Stimulated activated CD4-positive, alpha-beta T cell treated with anti-CD3 and anti-CD28 coated beads, Interleukin-2, amount 100 ng/mL, for 4 hours (primary cell): ENCODE measurements at regions not wholly inside any gene's neighbourhood (a gene's known extent, or its start where the extent isn't known, plus 50 kb on each side); places are given as distances from the start of the nearest gene placed in this dataset.
"Not testable (repeated sequence)": the region's sequence is repeated elsewhere in the genome, so short reads cannot be mapped to it uniquely, and the experiment has no call there.

Experiments used
- DNase-seq: peaks from one replicate; pipeline ENCODE4 v3.0.0-alpha.2; 2020; ENCODE audit warnings: low read depth

- not testable (repeated sequence) for DNase-seq
Observed at GRCh38 chr1:83472066-83472465, 526.9 kb downstream of the TTLL7 start.

GRCh38 chr1:83471272-83471671 is 527.7 kb downstream of the TTLL7 start:
- DNase-seq = not testable (repeated sequence)

GRCh38 chr1:83468336-83468735 is 530.6 kb downstream of the TTLL7 start:
- not testable (repeated sequence) for DNase-seq

GRCh38 chr1:83457735-83458248 is 541.1 kb downstream of the TTLL7 start:
- not testable (repeated sequence) for DNase-seq

GRCh38 chr1:83457281-83457680 is 541.7 kb downstream of the TTLL7 start:
- DNase-seq = not testable (repeated sequence)

GRCh38 chr1:83455753-83456152 is 543.2 kb downstream of the TTLL7 start:
- not testable (repeated sequence) for DNase-seq

GRCh38 chr1:83445873-83446272 is 553.1 kb downstream of the TTLL7 start:
- DNase-seq = not testable (repeated sequence)

- DNase-seq = not testable (repeated sequence)
Observed at GRCh38 chr1:83442412-83442811, 556.5 kb downstream of the TTLL7 start.

- DNase-seq = not testable (repeated sequence)
Observed at GRCh38 chr1:83440586-83440985, 558.3 kb downstream of the TTLL7 start.

- DNase-seq = not testable (repeated sequence)
Observed at GRCh38 chr1:83440021-83440420, 558.9 kb downstream of the TTLL7 start.

GRCh38 chr1:83438316-83438715 is 560.6 kb downstream of the TTLL7 start:
- DNase-seq = not testable (repeated sequence)

GRCh38 chr1:83435336-83435735 is 563.6 kb downstream of the TTLL7 start:
- not testable (repeated sequence) for DNase-seq

GRCh38 chr1:83427566-83427965 is 571.4 kb downstream of the TTLL7 start:
- not testable (repeated sequence) for DNase-seq

GRCh38 chr1:83423382-83423781 is 575.5 kb downstream of the TTLL7 start:
- DNase-seq = not testable (repeated sequence)

GRCh38 chr1:83418558-83418957 is 580.4 kb downstream of the TTLL7 start:
- DNase-seq = no peak

- DNase-seq = not testable (repeated sequence)
Observed at GRCh38 chr1:83413839-83414107, 585.2 kb downstream of the TTLL7 start.

GRCh38 chr1:83410746-83411413 is 588.1 kb downstream of the TTLL7 start:
- DNase-seq = not testable (repeated sequence)

GRCh38 chr1:83406693-83407371 is 592.1 kb downstream of the TTLL7 start:
- not testable (repeated sequence) for DNase-seq

- DNase-seq = not testable (repeated sequence)
Observed at GRCh38 chr1:83405789-83406188, 593.1 kb downstream of the TTLL7 start.

GRCh38 chr1:83403500-83403899 is 595.4 kb downstream of the TTLL7 start:
- not testable (repeated sequence) for DNase-seq

GRCh38 chr1:83401146-83401545 is 597.8 kb downstream of the TTLL7 start:
- not testable (repeated sequence) for DNase-seq

- DNase-seq = not testable (repeated sequence)
Observed at GRCh38 chr1:83400173-83400572, 598.8 kb downstream of the TTLL7 start.

- not testable (repeated sequence) for DNase-seq
Observed at GRCh38 chr1:83398125-83398524, 600.8 kb downstream of the TTLL7 start.
